ENCODE measurements at regions not wholly inside any gene's neighbourhood (a gene's known extent, or its start where the extent isn't known, plus 50 kb on each side); places are given as distances from the start of the nearest gene placed in this dataset.

GRCh38 chr22:35195226-35195625 lies 62.1 kb upstream of the HMGXB4 start:
- TF ChIP-seq CTCF (IDR thresholded peaks at IDR 0.05; ENCODE audit: low read depth, low read length, missing control alignments): no peak
- H3K4me3 ChIP-seq (replicated peaks; ENCODE audit: low read depth, low read length): no peak overlapping the region
- DNase-seq (ENCODE audit: extremely low read depth, low read depth): no peak

- DNase-seq (ENCODE audit: extremely low read depth, low read depth): no peak
- no peak for TF ChIP-seq CTCF (IDR thresholded peaks at IDR 0.05; ENCODE audit: low read depth, low read length, missing control alignments)
- no peak overlapping the region for H3K4me3 ChIP-seq (replicated peaks; ENCODE audit: low read depth, low read length)
These were observed 61.5 kb upstream of the HMGXB4 start for GRCh38 chr22:35195821-35196220.

GRCh38 chr22:35197071-35197470 lies 60.2 kb upstream of the HMGXB4 start:
- TF ChIP-seq CTCF (IDR thresholded peaks at IDR 0.05; ENCODE audit: low read depth, low read length, missing control alignments): no peak
- DNase-seq (ENCODE audit: extremely low read depth, low read depth): no peak
- no peak overlapping the region for H3K4me3 ChIP-seq (replicated peaks; ENCODE audit: low read depth, low read length)

GRCh38 chr22:35197886-35198285 lies 59.4 kb upstream of the HMGXB4 start:
- no peak overlapping the region for H3K4me3 ChIP-seq (replicated peaks; ENCODE audit: low read depth, low read length)
- DNase-seq (ENCODE audit: extremely low read depth, low read depth): no peak
- no peak for TF ChIP-seq CTCF (IDR thresholded peaks at IDR 0.05; ENCODE audit: low read depth, low read length, missing control alignments)

- DNase-seq (ENCODE audit: extremely low read depth, low read depth): no peak
- H3K4me3 ChIP-seq (replicated peaks; ENCODE audit: low read depth, low read length): no peak overlapping the region
These were observed 58.6 kb upstream of the HMGXB4 start for GRCh38 chr22:35198738-35199137.

GRCh38 chr22:35202376-35202775 lies 54.9 kb upstream of the HMGXB4 start:
- DNase-seq (ENCODE audit: extremely low read depth, low read depth): no peak
- no peak for TF ChIP-seq CTCF (IDR thresholded peaks at IDR 0.05; ENCODE audit: low read depth, low read length, missing control alignments)
- H3K4me3 ChIP-seq (replicated peaks; ENCODE audit: low read depth, low read length): no peak overlapping the region

More at GRCh38 chr22:35198738-35199137, 58.6 kb upstream of the HMGXB4 start:
- no peak for TF ChIP-seq CTCF (IDR thresholded peaks at IDR 0.05; ENCODE audit: low read depth, low read length, missing control alignments)

GRCh38 chr22:35203583-35203982 lies 53.7 kb upstream of the HMGXB4 start:
- no peak overlapping the region for H3K4me3 ChIP-seq (replicated peaks; ENCODE audit: low read depth, low read length)
- no peak for TF ChIP-seq CTCF (IDR thresholded peaks at IDR 0.05; ENCODE audit: low read depth, low read length, missing control alignments)
- DNase-seq (ENCODE audit: extremely low read depth, low read depth): no peak

All from HFF-Myc (cell line).